ENCODE measurements at regions not wholly inside any gene's neighbourhood (a gene's known extent, or its start where the extent isn't known, plus 50 kb on each side); places are given as distances from the start of the nearest gene placed in this dataset.
"Not testable (repeated sequence)": the region's sequence is repeated elsewhere in the genome, so short reads cannot be mapped to it uniquely, and the experiment has no call there.

GRCh38 chr3:153539263-153539662 lies 377.2 kb downstream of the RAP2B start:
- in situ Hi-C loops (cut with HindIII; ENCODE audit: low sequenced_read_pairs) = no loop called here

GRCh38 chr3:153545471-153545870 lies 383.4 kb downstream of the RAP2B start:
- in situ Hi-C loops (cut with HindIII; ENCODE audit: low sequenced_read_pairs) = no loop called here

- in situ Hi-C loops (cut with HindIII; ENCODE audit: low sequenced_read_pairs) = no loop called here
Observed at GRCh38 chr3:153547970-153548369, 385.9 kb downstream of the RAP2B start.

- in situ Hi-C loops (cut with HindIII; ENCODE audit: low sequenced_read_pairs) = not testable (repeated sequence)
Observed at GRCh38 chr3:153549686-153550085, 387.7 kb downstream of the RAP2B start.

- in situ Hi-C loops (cut with HindIII; ENCODE audit: low sequenced_read_pairs) = no loop called here
Observed at GRCh38 chr3:153551536-153552285, 389.7 kb downstream of the RAP2B start.

- in situ Hi-C loops (cut with HindIII; ENCODE audit: low sequenced_read_pairs) = no loop called here
Observed at GRCh38 chr3:153552887-153553604, 391.0 kb downstream of the RAP2B start.

GRCh38 chr3:153553605-153553945 lies 391.5 kb downstream of the RAP2B start:
- in situ Hi-C loops (cut with HindIII; ENCODE audit: low sequenced_read_pairs) = no loop called here

GRCh38 chr3:153555919-153556318 lies 393.9 kb downstream of the RAP2B start:
- in situ Hi-C loops (cut with HindIII; ENCODE audit: low sequenced_read_pairs) = no loop called here

- in situ Hi-C loops (cut with HindIII; ENCODE audit: low sequenced_read_pairs) = not testable (repeated sequence)
Observed at GRCh38 chr3:153559366-153559765, 397.3 kb downstream of the RAP2B start.

- in situ Hi-C loops (cut with HindIII; ENCODE audit: low sequenced_read_pairs) = no loop called here
Observed at GRCh38 chr3:153567011-153567410, 405.0 kb downstream of the RAP2B start.

GRCh38 chr3:153567556-153567955 lies 405.5 kb downstream of the RAP2B start:
- in situ Hi-C loops (cut with HindIII; ENCODE audit: low sequenced_read_pairs) = no loop called here

GRCh38 chr3:153570481-153570880 lies 408.5 kb downstream of the RAP2B start:
- in situ Hi-C loops (cut with HindIII; ENCODE audit: low sequenced_read_pairs) = not testable (repeated sequence)

- in situ Hi-C loops (cut with HindIII; ENCODE audit: low sequenced_read_pairs) = no loop called here
Observed at GRCh38 chr3:153572165-153572564, 410.1 kb downstream of the RAP2B start.

GRCh38 chr3:153572654-153573053 lies 410.6 kb downstream of the RAP2B start:
- in situ Hi-C loops (cut with HindIII; ENCODE audit: low sequenced_read_pairs) = no loop called here

- in situ Hi-C loops (cut with HindIII; ENCODE audit: low sequenced_read_pairs) = no loop called here
Observed at GRCh38 chr3:153573481-153573880, 411.5 kb downstream of the RAP2B start.

- in situ Hi-C loops (cut with HindIII; ENCODE audit: low sequenced_read_pairs) = no loop called here
Observed at GRCh38 chr3:153574445-153574844, 412.4 kb downstream of the RAP2B start.

- in situ Hi-C loops (cut with HindIII; ENCODE audit: low sequenced_read_pairs) = loop anchor here (25.0 kb wide), 1 partner anchor 540 kb away; no protein-coding TSS in a partner anchor
Observed at GRCh38 chr3:153577059-153577736, 415.2 kb downstream of the RAP2B start.

- in situ Hi-C loops (cut with HindIII; ENCODE audit: low sequenced_read_pairs) = loop anchor here (25.0 kb wide), 1 partner anchor 541 kb away; no protein-coding TSS in a partner anchor
Observed at GRCh38 chr3:153578046-153578445, 416.0 kb downstream of the RAP2B start.

- in situ Hi-C loops (cut with HindIII; ENCODE audit: low sequenced_read_pairs) = loop anchor here (25.0 kb wide), 1 partner anchor 553 kb away; no protein-coding TSS in a partner anchor
Observed at GRCh38 chr3:153590051-153590450, 428.0 kb downstream of the RAP2B start.

- in situ Hi-C loops (cut with HindIII; ENCODE audit: low sequenced_read_pairs) = loop anchor here (25.0 kb wide), 1 partner anchor 554 kb away; no protein-coding TSS in a partner anchor
Observed at GRCh38 chr3:153591561-153592245, 429.7 kb downstream of the RAP2B start.
